ENCODE measurements at regions not wholly inside any gene's neighbourhood (a gene's known extent, or its start where the extent isn't known, plus 50 kb on each side); places are given as distances from the start of the nearest gene placed in this dataset.

DNA sequence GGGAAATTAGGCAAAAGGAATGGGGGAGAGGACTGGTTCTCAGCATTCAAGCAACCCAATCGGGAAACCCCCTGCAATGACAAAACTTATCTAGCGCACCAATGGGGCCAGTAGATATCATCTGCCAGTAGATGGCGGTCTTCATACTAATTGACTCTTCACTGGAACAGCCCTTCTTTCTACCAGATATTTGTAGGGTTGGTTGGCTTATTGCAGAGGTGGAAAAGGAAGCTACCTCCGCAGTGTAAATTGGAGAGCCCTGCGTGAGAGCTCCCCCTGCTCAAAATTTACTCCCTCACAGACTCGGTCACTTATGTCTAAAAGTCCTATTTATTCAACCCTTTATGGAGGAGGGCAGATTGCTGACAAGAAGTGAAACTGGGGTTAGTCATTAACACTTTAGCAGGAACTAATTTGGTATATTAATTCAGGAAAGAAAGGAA is 166.1 kb upstream of the CCND2 start:
- H3K9me3 ChIP-seq (ENCODE audit: low read depth) = no peaks in the 10 kb centered on the region
- H3K4me1 ChIP-seq (ENCODE audit: insufficient read depth) = no peaks in the 10 kb centered on the region
- no peak overlapping the region for H3K9ac ChIP-seq
- no peak overlapping the region for H3K4me3 ChIP-seq
- H4K20me1 ChIP-seq (ENCODE audit: insufficient read depth) = no peaks in the 10 kb centered on the region
- no peak overlapping the region for H3K4me2 ChIP-seq (ENCODE audit: unreplicated experiment)
- no peaks in the 10 kb centered on the region for H3K36me3 ChIP-seq (ENCODE audit: low read depth)
- no peak overlapping the region for H2AFZ ChIP-seq
- in situ Hi-C loops (cut with MboI) = no loop called here
- H3F3A ChIP-seq (ENCODE audit: insufficient read depth) = no peaks in the 10 kb centered on the region
- no peaks in the 10 kb centered on the region for H3K79me2 ChIP-seq (ENCODE audit: insufficient read depth)
- DNase-seq = peak; percentile 67
- H3K27me3 ChIP-seq (replicated peaks; ENCODE audit: insufficient read depth) = peaks cover 6% of the 10 kb centered on the region; the same call in 1 of the 2 replicates
- WGBS, 2 experiments (ENCODE audit: low coverage in 1 of 2, low lambda C conversion rate in 2 of 2, missing lambda C conversion rate in 2 of 2) = 4% methylated on average over 6 of the region's 6 CpGs
- no peaks in the 10 kb centered on the region for H3K9me2 ChIP-seq (ENCODE audit: insufficient read depth)
- H3K27ac ChIP-seq = no peak overlapping the region
- no peak for TF ChIP-seq EZH2phosphoT487 (IDR thresholded peaks at IDR 0.05; ENCODE audit: insufficient read depth, low read depth)
- TF ChIP-seq EZH2 (IDR thresholded peaks at IDR 0.05; ENCODE audit: insufficient read depth, poor library complexity, severe bottlenecking) = no peak

DNA sequence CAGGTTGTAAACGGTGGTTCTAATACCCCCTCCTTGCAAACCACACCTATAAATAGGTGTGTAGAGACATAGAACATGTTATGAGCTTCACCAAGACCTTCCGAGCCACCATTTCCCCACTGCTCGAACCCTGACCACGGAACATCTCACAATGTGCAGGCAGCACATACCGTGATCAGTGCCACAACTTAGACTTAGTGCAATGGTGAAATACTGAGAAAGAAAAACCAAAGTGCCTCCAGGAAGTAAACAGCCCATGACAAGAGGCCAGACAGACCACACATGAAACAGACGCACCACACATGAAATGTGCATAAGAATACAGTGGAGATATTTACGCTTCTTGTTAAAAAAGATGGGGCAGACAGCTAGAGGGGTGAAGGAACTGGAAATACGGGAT is 166.9 kb upstream of the CCND2 start:
- no peak overlapping the region for H3K4me3 ChIP-seq
- no peak for DNase-seq
- H3K27ac ChIP-seq = no peak overlapping the region
- no peaks in the 10 kb centered on the region for H3K4me1 ChIP-seq (ENCODE audit: insufficient read depth)
- H3K4me2 ChIP-seq (ENCODE audit: unreplicated experiment) = no peak overlapping the region
- H3K27me3 ChIP-seq (replicated peaks; ENCODE audit: insufficient read depth) = peaks cover 6% of the 10 kb centered on the region; the same call in 1 of the 2 replicates
- H3K9ac ChIP-seq = no peak overlapping the region
- H3K9me3 ChIP-seq (ENCODE audit: low read depth) = no peaks in the 10 kb centered on the region
- H3K9me2 ChIP-seq (ENCODE audit: insufficient read depth) = no peaks in the 10 kb centered on the region
- no peaks in the 10 kb centered on the region for H3F3A ChIP-seq (ENCODE audit: insufficient read depth)
- no peaks in the 10 kb centered on the region for H3K79me2 ChIP-seq (ENCODE audit: insufficient read depth)
- no peaks in the 10 kb centered on the region for H3K36me3 ChIP-seq (ENCODE audit: low read depth)
- H4K20me1 ChIP-seq (ENCODE audit: insufficient read depth) = no peaks in the 10 kb centered on the region
- in situ Hi-C loops (cut with MboI) = no loop called here
- TF ChIP-seq EZH2phosphoT487 (IDR thresholded peaks at IDR 0.05; ENCODE audit: insufficient read depth, low read depth) (no peak), EZH2 (IDR thresholded peaks at IDR 0.05; ENCODE audit: insufficient read depth, poor library complexity, severe bottlenecking) (no peak)
- WGBS, 2 experiments (ENCODE audit: low coverage in 1 of 2, low lambda C conversion rate in 2 of 2, missing lambda C conversion rate in 2 of 2) = 34 to 41% methylated on average over 8 of the region's 8 CpGs
- no peak overlapping the region for H2AFZ ChIP-seq

DNA sequence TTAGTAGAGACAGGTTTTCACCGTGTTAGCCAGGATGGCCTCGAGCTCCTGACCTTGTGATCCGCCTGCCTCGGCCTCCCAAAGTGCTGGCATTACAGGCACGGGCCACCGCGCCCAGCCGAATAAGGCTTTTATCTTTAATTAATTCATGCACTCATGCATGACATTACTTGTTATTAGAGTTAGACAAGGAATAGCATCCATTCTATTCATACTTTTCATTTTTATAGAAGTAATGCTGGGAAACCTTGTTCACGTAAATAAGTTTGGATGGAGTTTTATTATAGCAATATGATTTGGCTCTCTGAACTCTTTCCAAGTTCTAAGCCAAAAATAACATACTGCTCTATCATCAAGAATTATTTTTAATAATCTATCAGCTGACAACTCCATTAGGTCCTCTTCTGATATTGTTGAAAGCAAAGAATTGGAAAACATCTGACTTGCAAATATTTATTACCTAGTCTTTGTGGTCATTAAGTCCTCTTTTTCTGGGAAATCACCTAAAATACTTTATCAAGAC is 168.8 kb upstream of the CCND2 start:
- no peak overlapping the region for H3K4me3 ChIP-seq
- no peak overlapping the region for H3K4me2 ChIP-seq (ENCODE audit: unreplicated experiment)
- no peak overlapping the region for H3K27ac ChIP-seq
- in situ Hi-C loops (cut with MboI) = no loop called here
- no peaks in the 10 kb centered on the region for H3K4me1 ChIP-seq (ENCODE audit: insufficient read depth)
- WGBS, 2 experiments (ENCODE audit: low coverage in 1 of 2, low lambda C conversion rate in 2 of 2, missing lambda C conversion rate in 2 of 2) = 48 to 61% methylated on average over 9 of the region's 9 CpGs
- H2AFZ ChIP-seq = no peak overlapping the region
- no peak for DNase-seq
- no peaks in the 10 kb centered on the region for H3K9me3 ChIP-seq (ENCODE audit: low read depth)
- H3K9ac ChIP-seq = no peak overlapping the region
- no peaks in the 10 kb centered on the region for H3F3A ChIP-seq (ENCODE audit: insufficient read depth)
- TF ChIP-seq EZH2 (IDR thresholded peaks at IDR 0.05; ENCODE audit: insufficient read depth, poor library complexity, severe bottlenecking) = no peak
- TF ChIP-seq EZH2phosphoT487 (IDR thresholded peaks at IDR 0.05; ENCODE audit: insufficient read depth, low read depth) = no peak
- no peaks in the 10 kb centered on the region for H3K79me2 ChIP-seq (ENCODE audit: insufficient read depth)
- H3K36me3 ChIP-seq (ENCODE audit: low read depth) = no peaks in the 10 kb centered on the region
- no peaks in the 10 kb centered on the region; the same call in 1 of the 2 replicates for H3K27me3 ChIP-seq (replicated peaks; ENCODE audit: insufficient read depth)
- no peaks in the 10 kb centered on the region for H3K9me2 ChIP-seq (ENCODE audit: insufficient read depth)
- H4K20me1 ChIP-seq (ENCODE audit: insufficient read depth) = no peaks in the 10 kb centered on the region

DNA sequence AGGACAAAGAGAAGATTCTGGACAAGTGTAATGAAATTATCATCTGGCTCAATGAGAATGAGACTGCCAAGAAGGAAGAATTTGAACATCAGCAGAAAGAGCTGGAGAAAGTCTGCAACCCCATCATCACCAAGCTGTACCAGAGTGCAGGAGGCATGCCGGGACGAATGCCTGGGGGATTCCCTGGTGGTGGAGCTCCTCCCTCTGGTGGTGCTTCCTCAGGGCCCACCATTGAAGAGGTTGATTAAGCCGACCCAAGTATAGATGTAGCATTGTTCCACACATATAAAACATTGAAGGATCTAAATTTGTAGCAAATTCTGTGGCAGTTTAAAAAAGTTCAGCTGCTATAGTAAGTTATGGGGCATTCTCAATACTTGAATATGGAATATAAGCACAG is 174.3 kb upstream of the CCND2 start:
- in situ Hi-C loops (cut with MboI) = no loop called here
- Histone ChIP-seq H3K79me2 (ENCODE audit: insufficient read depth) (no peaks in the 10 kb centered on the region), H3F3A (ENCODE audit: insufficient read depth) (no peaks in the 10 kb centered on the region), H4K20me1 (ENCODE audit: insufficient read depth) (no peaks in the 10 kb centered on the region), H3K4me3 (no peak overlapping the region), H3K9ac (no peak overlapping the region), H3K4me1 (ENCODE audit: insufficient read depth) (no peaks in the 10 kb centered on the region), H3K9me3 (ENCODE audit: low read depth) (no peaks in the 10 kb centered on the region), H3K27ac (no peak overlapping the region), H3K9me2 (ENCODE audit: insufficient read depth) (0 out of 2 replicates have a peak, but pooled peaks cover 3% of the 10 kb centered on the region), H3K27me3 (replicated peaks; ENCODE audit: insufficient read depth) (no peaks in the 10 kb centered on the region), H3K36me3 (ENCODE audit: low read depth) (no peaks in the 10 kb centered on the region), H3K4me2 (ENCODE audit: unreplicated experiment) (no peak overlapping the region), H2AFZ (no peak overlapping the region)
- no peak for TF ChIP-seq EZH2phosphoT487 (IDR thresholded peaks at IDR 0.05; ENCODE audit: insufficient read depth, low read depth)
- TF ChIP-seq EZH2 (IDR thresholded peaks at IDR 0.05; ENCODE audit: insufficient read depth, poor library complexity, severe bottlenecking) = no peak
- 0 to 10% methylated on average over 3 of the region's 3 CpGs for WGBS, 2 experiments (ENCODE audit: low coverage in 1 of 2, low lambda C conversion rate in 2 of 2, missing lambda C conversion rate in 2 of 2)
- DNase-seq = no peak
